ENCODE measurements at regions not wholly inside any gene's neighbourhood (a gene's known extent, or its start where the extent isn't known, plus 50 kb on each side); places are given as distances from the start of the nearest gene placed in this dataset.

- Histone ChIP-seq H3K4me3 (no peak overlapping the region), H3K27me3 (no peaks in the 10 kb centered on the region), H3K27ac (no peak overlapping the region), H3K9me3 (no peaks in the 10 kb centered on the region), H3K36me3 (no peaks in the 10 kb centered on the region), H3K4me1 (no peaks in the 10 kb centered on the region)
- intact Hi-C loops (cut with DNase I), result no loop called here
- TF ChIP-seq POLR2A (IDR thresholded peaks at IDR 0.05), result no peak
- no peak for TF ChIP-seq CTCF (IDR thresholded peaks at IDR 0.05)
- TF ChIP-seq POLR2AphosphoS5 (IDR thresholded peaks at IDR 0.05; ENCODE audit: insufficient read depth in 1 of 2, low read depth in 1 of 2), result no peak
- DNase-seq (ENCODE audit: extremely low spot score in 2 of 2), result no peak
These were observed 282.3 kb upstream of the RGS18 start for GRCh38 chr1:191875994-191876393.

- no peaks in the 10 kb centered on the region for H3K9me3 ChIP-seq
- H3K4me3 ChIP-seq, result no peak overlapping the region
- intact Hi-C loops (cut with DNase I), result no loop called here
- H3K27ac ChIP-seq, result no peak overlapping the region
- no peaks in the 10 kb centered on the region for H3K36me3 ChIP-seq
- H3K27me3 ChIP-seq, result no peaks in the 10 kb centered on the region
- H3K4me1 ChIP-seq, result no peaks in the 10 kb centered on the region
- TF ChIP-seq POLR2A (IDR thresholded peaks at IDR 0.05), result no peak
- TF ChIP-seq CTCF (IDR thresholded peaks at IDR 0.05), result no peak
- no peak for TF ChIP-seq POLR2AphosphoS5 (IDR thresholded peaks at IDR 0.05; ENCODE audit: insufficient read depth in 1 of 2, low read depth in 1 of 2)
- DNase-seq (ENCODE audit: extremely low spot score in 2 of 2), result no peak
These were observed 281.6 kb upstream of the RGS18 start for GRCh38 chr1:191876631-191877030.

GRCh38 chr1:191882870-191883269 lies 275.4 kb upstream of the RGS18 start:
- no peak overlapping the region for H3K27ac ChIP-seq
- no peak for DNase-seq (ENCODE audit: extremely low spot score in 2 of 2)
- intact Hi-C loops (cut with DNase I), result no loop called here

GRCh38 chr1:191886977-191887376 lies 271.3 kb upstream of the RGS18 start:
- intact Hi-C loops (cut with DNase I), result no loop called here
- TF ChIP-seq POLR2A (IDR thresholded peaks at IDR 0.05) (no peak), POLR2AphosphoS5 (IDR thresholded peaks at IDR 0.05; ENCODE audit: insufficient read depth in 1 of 2, low read depth in 1 of 2) (no peak), CTCF (IDR thresholded peaks at IDR 0.05) (no peak)
- no peak for DNase-seq (ENCODE audit: extremely low spot score in 2 of 2)

More at GRCh38 chr1:191882870-191883269, 275.4 kb upstream of the RGS18 start:
- Histone ChIP-seq H3K9me3 (no peaks in the 10 kb centered on the region), H3K27me3 (no peaks in the 10 kb centered on the region), H3K36me3 (no peaks in the 10 kb centered on the region), H3K4me1 (no peaks in the 10 kb centered on the region), H3K4me3 (no peak overlapping the region)
- TF ChIP-seq POLR2A (IDR thresholded peaks at IDR 0.05), result no peak
- no peak for TF ChIP-seq POLR2AphosphoS5 (IDR thresholded peaks at IDR 0.05; ENCODE audit: insufficient read depth in 1 of 2, low read depth in 1 of 2)

GRCh38 chr1:191888996-191889622 lies 269.2 kb upstream of the RGS18 start:
- intact Hi-C loops (cut with DNase I), result no loop called here
- DNase-seq (ENCODE audit: extremely low spot score in 2 of 2), result no peak
- Histone ChIP-seq H3K9me3 (no peaks in the 10 kb centered on the region), H3K4me3 (no peak overlapping the region), H3K27ac (no peak overlapping the region), H3K27me3 (no peaks in the 10 kb centered on the region), H3K36me3 (no peaks in the 10 kb centered on the region), H3K4me1 (no peaks in the 10 kb centered on the region)
- no peak for TF ChIP-seq POLR2A (IDR thresholded peaks at IDR 0.05)

More at GRCh38 chr1:191886977-191887376, 271.3 kb upstream of the RGS18 start:
- H3K4me3 ChIP-seq, result no peak overlapping the region
- no peaks in the 10 kb centered on the region for H3K4me1 ChIP-seq
- no peaks in the 10 kb centered on the region for H3K9me3 ChIP-seq
- no peaks in the 10 kb centered on the region for H3K27me3 ChIP-seq
- H3K36me3 ChIP-seq, result no peaks in the 10 kb centered on the region
- no peak overlapping the region for H3K27ac ChIP-seq

- TF ChIP-seq POLR2A (IDR thresholded peaks at IDR 0.05) (no peak), CTCF (IDR thresholded peaks at IDR 0.05) (no peak), POLR2AphosphoS5 (IDR thresholded peaks at IDR 0.05; ENCODE audit: insufficient read depth in 1 of 2, low read depth in 1 of 2) (no peak)
- Histone ChIP-seq H3K36me3 (no peaks in the 10 kb centered on the region), H3K4me3 (no peak overlapping the region), H3K9me3 (no peaks in the 10 kb centered on the region), H3K27me3 (no peaks in the 10 kb centered on the region), H3K4me1 (no peaks in the 10 kb centered on the region), H3K27ac (no peak overlapping the region)
- no peak for DNase-seq (ENCODE audit: extremely low spot score in 2 of 2)
- intact Hi-C loops (cut with DNase I), result no loop called here
These were observed 268.6 kb upstream of the RGS18 start for GRCh38 chr1:191889623-191890003.

All from vagina (tissue), 2 donors.